Activated naive CD8-positive, alpha-beta T cell treated with anti-CD3 and anti-CD28 coated beads, Interleukin-2, amount 50 U/mL, for 24 hours (primary cell): ENCODE measurements at regions not wholly inside any gene's neighbourhood (a gene's known extent, or its start where the extent isn't known, plus 50 kb on each side); places are given as distances from the start of the nearest gene placed in this dataset.

Source experiments
- ATAC-seq: fragments of 150-1000 bp; cut with Tn5 transposase; one replicate; pipeline ENCODE4 v1.10.0; 2021
- DNase-seq: peaks from one replicate; pipeline ENCODE4 v3.0.0; 2021
- H3K27ac Mint-ChIP-seq: one replicate; pipeline ENCODE4 v1.8.0; 2021; ENCODE audit warnings: mild to moderate bottlenecking, mixed read lengths
- H3K27me3 Mint-ChIP-seq: one replicate; pipeline ENCODE4 v1.8.0; 2021; ENCODE audit warnings: mixed read lengths
- H3K36me3 Mint-ChIP-seq: one replicate; pipeline ENCODE4 v1.8.0; 2021; ENCODE audit warnings: low read depth, mixed read lengths
- H3K4me1 Mint-ChIP-seq: one replicate; pipeline ENCODE4 v1.8.0; 2021; ENCODE audit warnings: mixed read lengths
- H3K4me3 Mint-ChIP-seq: one replicate; pipeline ENCODE4 v1.8.0; 2021; ENCODE audit warnings: mild to moderate bottlenecking, moderate library complexity, mixed read lengths
- H3K9me3 Mint-ChIP-seq: one replicate; pipeline ENCODE4 v1.8.0; 2021; ENCODE audit warnings: mixed read lengths

DNA sequence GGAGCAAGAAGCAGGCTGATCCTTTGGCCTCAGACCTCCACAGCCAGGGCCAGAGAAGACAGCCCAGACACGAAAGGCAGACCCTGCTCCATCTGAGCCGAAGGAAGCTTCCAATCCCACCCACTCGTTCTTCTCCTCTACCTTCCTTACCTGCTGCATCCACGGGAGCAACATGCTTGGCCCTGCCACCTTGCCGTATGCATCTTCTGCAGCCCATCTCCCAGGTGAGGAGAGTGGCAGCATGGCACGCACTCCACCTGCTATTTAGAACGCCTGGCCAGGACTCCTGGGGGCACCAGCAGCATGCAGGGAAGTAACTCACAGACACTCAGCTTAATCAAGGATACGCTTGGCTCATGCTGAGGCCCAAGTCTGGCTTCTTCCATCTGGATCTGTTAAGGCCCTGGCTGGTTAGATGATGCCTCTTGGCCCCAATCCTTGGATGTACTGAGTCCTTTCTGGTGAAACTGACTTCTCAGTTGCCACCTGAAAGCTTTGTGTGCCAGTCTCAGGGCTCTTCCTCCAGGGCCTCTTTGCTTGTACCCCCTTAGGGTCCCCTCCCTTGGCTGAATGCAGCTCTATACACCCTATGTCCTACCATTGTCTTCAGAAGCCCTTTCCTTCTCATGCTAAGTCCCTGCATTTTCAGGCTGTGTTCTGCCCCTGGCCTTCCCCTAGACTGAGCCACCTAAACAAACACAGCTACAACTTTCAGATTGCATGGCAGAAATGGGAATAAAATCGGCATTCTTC, 604.9 kb downstream of the BUD13 start:
- no peak overlapping the region for H3K27ac Mint-ChIP-seq
- H3K4me3 Mint-ChIP-seq: no peak overlapping the region
- H3K9me3 Mint-ChIP-seq: no peaks in the 10 kb centered on the region

DNA sequence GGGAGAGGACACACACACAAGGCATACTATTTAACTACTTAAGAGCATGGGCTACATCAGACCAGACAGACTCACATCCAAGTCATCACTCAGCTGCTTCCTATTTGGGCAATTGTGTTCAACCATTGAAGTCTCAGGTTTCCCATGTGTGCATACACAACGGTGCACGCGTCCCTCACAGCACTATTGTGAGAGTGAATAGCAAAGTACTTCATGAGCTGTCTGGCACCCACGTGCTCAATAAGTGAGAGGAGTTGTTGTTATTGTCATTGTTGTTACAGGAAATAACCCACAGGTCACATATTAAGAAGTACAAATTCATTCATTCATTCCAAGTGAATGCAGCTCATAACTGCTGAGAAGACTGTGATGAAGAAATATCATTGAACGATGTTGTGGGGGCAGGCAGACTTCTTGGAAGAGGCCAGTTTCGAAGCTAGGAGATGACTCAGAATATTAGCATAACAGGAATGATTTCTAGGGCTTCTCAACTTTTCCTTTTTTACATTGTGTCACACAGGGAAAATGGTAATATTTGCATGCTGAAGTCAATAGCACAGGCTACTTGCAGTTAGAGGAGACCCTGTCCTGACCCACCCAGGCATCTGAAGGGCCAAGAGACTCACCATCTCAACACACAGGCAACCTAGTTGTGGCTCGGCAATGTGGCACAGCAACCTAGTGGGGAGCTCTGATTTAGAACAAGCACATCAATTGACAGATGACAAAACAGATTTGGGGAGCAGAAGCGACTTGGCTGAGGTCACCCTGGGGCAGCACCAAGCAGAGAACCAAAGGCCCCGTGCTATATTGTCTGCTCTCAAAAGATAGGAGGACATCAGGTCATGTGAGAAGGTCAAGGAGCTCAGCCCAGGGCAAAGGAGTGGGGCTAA, 606.0 kb downstream of the BUD13 start:
- H3K27me3 Mint-ChIP-seq: peaks cover 6% of the 10 kb centered on the region
- DNase-seq: no peak
- H3K36me3 Mint-ChIP-seq: no peaks in the 10 kb centered on the region
- no peak overlapping the region for H3K4me3 Mint-ChIP-seq
- no peaks in the 10 kb centered on the region for H3K4me1 Mint-ChIP-seq
- no peak for ATAC-seq
- H3K27ac Mint-ChIP-seq: no peak overlapping the region
- no peaks in the 10 kb centered on the region for H3K9me3 Mint-ChIP-seq

More for the DNA sequence above, 604.9 kb downstream of the BUD13 start:
- Mint-ChIP-seq H3K4me1 (no peaks in the 10 kb centered on the region), H3K27me3 (peaks cover 4% of the 10 kb centered on the region), H3K36me3 (no peaks in the 10 kb centered on the region)
- DNase-seq: no peak
- no peak for ATAC-seq

DNA sequence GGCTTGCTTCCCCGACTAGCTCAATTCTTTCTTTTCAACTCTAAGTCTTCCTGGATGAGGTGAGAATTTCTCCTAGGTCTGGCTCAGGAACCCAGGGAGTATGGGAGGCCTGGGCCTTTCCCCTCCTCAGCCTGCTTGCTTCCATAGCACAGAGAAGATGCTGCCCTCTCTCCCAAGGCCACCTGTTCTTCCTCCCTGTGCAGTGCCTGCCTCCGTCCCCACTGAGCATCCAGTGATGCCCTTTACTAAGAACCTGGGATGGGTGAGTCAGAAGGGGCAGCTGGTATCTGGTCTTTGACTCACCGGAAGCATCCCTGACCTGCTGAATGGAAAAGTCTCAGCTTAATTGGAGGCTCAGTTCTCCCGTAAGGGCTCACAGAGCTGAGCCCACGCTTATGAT, 607.9 kb downstream of the BUD13 start:
- H3K27ac Mint-ChIP-seq: no peak overlapping the region
- no peaks in the 10 kb centered on the region for H3K36me3 Mint-ChIP-seq
- no peak for ATAC-seq

DNA sequence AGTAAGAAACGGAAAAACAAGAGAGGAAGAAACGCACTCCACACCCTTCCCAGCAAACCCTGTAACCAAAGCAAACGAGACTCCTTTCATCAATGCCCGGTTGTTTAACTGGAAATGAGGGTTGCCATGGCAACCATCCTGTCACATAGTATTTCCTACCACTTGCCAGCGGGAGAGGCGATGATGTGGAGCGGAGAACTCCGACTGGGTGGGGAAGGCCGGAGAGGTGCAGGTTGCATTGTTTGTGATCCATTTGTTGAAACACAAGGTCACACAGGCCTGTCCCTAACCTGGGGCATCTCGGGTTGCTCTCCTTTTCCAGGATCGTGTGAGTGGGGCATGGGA, 609.9 kb downstream of the BUD13 start:
- no peak for ATAC-seq
- no peak for DNase-seq
- H3K4me3 Mint-ChIP-seq: no peak overlapping the region
- H3K27me3 Mint-ChIP-seq: peaks cover 8% of the 10 kb centered on the region
- H3K36me3 Mint-ChIP-seq: no peaks in the 10 kb centered on the region
- H3K9me3 Mint-ChIP-seq: no peaks in the 10 kb centered on the region
- no peaks in the 10 kb centered on the region for H3K4me1 Mint-ChIP-seq
- H3K27ac Mint-ChIP-seq: no peak overlapping the region

More for the DNA sequence above, 607.9 kb downstream of the BUD13 start:
- Mint-ChIP-seq H3K4me3 (no peak overlapping the region), H3K4me1 (no peaks in the 10 kb centered on the region), H3K9me3 (no peaks in the 10 kb centered on the region), H3K27me3 (peaks cover 8% of the 10 kb centered on the region)
- DNase-seq: no peak

DNA sequence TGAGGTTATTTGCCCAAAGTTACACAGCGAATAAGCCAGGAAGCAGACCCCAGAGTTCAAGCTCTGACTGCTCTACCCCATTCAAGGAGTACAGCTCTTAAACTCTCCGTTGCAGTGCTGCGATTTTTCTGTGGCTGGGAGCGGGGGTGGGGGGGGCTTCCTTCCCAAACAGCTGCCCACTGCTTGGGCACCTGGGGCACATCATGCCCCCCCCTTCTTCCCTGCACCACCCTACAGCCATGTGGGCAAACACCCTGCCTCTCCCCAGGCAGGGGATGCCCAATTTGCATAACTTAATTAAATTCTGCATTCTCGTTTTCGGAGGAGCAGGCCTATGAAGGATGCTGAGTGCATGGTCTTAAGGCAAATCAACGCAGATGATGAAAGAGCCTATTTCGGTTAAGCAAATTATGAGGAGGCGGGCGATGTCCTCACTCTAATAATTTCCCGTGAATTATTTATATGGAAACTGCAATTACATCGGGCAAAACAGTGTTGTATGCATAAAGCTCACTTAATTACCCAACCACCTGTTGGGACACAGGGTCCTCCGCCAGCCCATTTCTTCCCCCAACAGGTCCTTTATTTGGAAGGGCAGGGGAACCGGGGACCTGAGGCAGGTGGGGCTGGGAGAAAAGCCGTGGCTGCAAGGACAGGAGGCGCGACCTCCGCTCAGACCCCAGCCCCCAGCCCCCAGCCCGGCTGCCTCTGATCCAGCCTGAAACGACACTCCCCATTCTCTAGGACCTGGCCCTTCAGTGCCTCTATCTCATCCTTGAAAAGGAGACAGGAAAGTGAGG, 610.5 kb downstream of the BUD13 start:
- no peaks in the 10 kb centered on the region for H3K36me3 Mint-ChIP-seq
- no peak overlapping the region for H3K27ac Mint-ChIP-seq
- H3K4me1 Mint-ChIP-seq: no peaks in the 10 kb centered on the region
- ATAC-seq (no peak), DNase-seq (no peak)
- H3K9me3 Mint-ChIP-seq: no peaks in the 10 kb centered on the region
- no peak overlapping the region for H3K4me3 Mint-ChIP-seq
- H3K27me3 Mint-ChIP-seq: peaks cover 8% of the 10 kb centered on the region

DNA sequence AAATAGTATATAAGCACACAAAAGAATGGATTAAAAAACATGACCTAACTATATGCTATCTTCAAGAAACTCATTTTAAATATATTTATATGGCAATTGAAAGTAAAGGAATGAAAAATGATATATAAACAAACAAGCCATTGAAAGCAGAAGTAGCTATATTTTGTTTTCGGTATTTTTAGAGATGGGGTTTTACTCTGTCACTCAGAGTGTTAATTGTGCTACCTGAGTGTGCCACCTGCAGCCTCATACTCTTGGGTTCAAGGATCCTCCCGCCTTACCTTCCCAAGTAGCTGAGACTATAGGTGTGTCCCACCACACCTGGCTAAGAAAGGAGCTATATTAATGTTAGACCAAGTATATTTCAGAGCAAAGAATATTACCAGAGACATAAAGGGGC, 624.1 kb downstream of the BUD13 start:
- Mint-ChIP-seq H3K4me1 (no peaks in the 10 kb centered on the region), H3K27ac (no peak overlapping the region), H3K36me3 (no peaks in the 10 kb centered on the region), H3K9me3 (peaks cover 8% of the 10 kb centered on the region), H3K4me3 (no peak overlapping the region), H3K27me3 (peaks cover 12% of the 10 kb centered on the region)
- no peak for DNase-seq
- ATAC-seq: no peak

DNA sequence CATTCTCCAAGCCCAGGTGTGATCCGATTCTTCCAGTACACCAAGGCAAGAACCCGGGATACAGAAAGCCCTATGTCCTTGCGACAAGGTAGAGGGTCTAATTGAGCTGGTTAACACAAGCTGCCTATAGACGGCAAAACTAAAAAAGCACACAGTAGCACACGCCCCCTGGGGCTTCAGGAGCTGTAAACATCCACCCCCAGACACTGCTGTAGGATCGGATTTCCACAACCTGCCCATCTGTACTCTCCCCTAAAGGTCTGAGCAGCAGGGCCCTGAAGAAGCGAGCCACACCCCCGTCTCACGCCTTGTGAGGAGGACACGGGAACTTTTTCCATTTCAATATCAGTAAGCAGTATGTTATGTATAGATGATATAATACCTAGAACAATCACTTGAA, 624.7 kb downstream of the BUD13 start:
- DNase-seq: no peak
- Mint-ChIP-seq H3K9me3 (peaks cover 8% of the 10 kb centered on the region), H3K36me3 (no peaks in the 10 kb centered on the region), H3K27me3 (peaks cover 12% of the 10 kb centered on the region), H3K27ac (no peak overlapping the region), H3K4me1 (no peaks in the 10 kb centered on the region), H3K4me3 (no peak overlapping the region)
- no peak for ATAC-seq

DNA sequence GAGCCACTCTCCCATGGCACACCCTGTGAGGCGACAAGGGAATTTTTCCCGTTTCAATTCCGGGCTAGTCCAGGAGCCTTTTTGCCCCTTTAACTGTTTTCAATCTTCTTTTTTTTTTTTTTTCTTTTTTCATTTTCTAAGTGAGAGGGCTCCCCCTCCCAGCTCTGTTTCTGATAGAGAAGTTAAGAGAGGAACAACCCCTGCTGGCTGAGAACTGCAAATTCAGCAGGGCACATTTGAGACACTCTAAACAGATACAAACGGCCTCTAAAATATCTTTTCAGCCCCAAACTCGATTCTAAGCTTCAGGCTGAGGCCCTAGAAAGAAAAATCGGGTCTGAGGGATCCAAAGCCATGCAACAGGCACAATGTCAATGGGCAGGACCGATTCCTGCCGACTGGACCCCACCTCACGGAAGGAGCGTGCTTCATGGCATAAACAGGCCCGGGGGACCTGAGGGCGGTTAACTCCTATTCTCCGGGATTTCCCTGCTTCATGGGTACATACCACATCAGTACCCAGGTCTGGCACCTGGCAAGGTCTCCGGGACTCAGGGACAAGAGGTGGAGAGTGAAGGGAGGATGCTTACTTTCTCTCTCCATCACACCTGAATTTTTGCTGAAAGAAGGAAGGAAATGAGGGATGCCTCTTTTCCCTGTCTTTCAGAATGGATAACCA, 627.5 kb downstream of the BUD13 start:
- no peak overlapping the region for H3K27ac Mint-ChIP-seq
- peaks cover 3% of the 10 kb centered on the region for H3K9me3 Mint-ChIP-seq
- H3K4me3 Mint-ChIP-seq: no peak overlapping the region
- ATAC-seq (no peak), DNase-seq (no peak)
- peaks cover 12% of the 10 kb centered on the region for H3K27me3 Mint-ChIP-seq
- no peaks in the 10 kb centered on the region for H3K4me1 Mint-ChIP-seq
- no peaks in the 10 kb centered on the region for H3K36me3 Mint-ChIP-seq

DNA sequence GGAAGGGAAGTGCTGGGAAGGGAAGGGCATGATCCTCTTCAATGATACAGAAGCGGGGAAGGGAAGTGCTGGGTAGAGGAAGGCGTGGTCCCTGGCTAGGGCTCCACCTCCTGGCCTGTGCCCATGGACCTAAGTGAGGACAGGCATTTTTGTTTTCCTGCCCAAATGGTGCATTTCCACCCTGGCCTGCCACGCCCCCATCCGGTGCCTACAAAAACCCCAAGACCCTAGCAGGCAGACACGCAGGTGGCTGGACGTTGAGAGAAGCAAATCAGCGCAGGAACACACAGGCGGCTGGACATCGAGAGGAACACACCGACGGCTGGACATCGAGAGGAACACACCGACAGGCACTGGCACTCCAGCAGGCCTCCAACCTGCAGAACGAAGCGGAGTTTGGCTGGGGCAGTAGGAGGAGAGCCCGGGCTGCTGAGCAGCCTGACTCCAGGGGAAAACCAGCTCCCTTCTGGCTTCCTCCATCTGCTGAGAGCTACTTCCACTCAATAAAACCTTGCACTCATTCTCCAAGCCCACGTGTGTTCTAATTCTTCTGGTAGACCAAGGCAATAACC, 628.3 kb downstream of the BUD13 start:
- H3K27me3 Mint-ChIP-seq: peaks cover 12% of the 10 kb centered on the region
- H3K4me3 Mint-ChIP-seq: no peak overlapping the region
- no peak for DNase-seq
- H3K36me3 Mint-ChIP-seq: no peaks in the 10 kb centered on the region
- H3K9me3 Mint-ChIP-seq: peaks cover 3% of the 10 kb centered on the region
- no peak for ATAC-seq
- H3K4me1 Mint-ChIP-seq: no peaks in the 10 kb centered on the region
- H3K27ac Mint-ChIP-seq: no peak overlapping the region

DNA sequence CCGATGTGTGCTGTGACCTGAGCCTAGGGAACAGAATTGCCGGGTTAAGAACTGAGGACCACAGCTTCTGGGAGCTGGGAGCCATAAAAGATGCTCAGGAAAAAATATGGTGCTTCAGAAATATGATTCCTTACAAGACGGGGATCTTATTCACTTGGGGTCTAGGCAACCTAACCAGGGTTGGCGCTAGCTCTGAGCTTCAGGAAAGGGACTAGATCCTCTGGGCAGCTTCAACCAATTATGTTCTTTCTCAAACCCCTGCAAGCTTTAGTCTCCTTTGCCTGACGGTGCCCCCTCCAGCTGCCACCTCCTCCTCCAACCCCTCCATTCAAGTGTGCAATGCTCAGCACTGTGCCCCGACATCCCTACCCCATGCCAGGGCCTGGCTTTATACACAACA, 634.1 kb upstream of the CADM1 start:
- Mint-ChIP-seq H3K27ac (no peak overlapping the region), H3K9me3 (no peaks in the 10 kb centered on the region), H3K4me3 (no peak overlapping the region), H3K27me3 (peaks cover 5% of the 10 kb centered on the region), H3K4me1 (no peaks in the 10 kb centered on the region), H3K36me3 (no peaks in the 10 kb centered on the region)
- no peak for DNase-seq
- ATAC-seq: no peak

DNA sequence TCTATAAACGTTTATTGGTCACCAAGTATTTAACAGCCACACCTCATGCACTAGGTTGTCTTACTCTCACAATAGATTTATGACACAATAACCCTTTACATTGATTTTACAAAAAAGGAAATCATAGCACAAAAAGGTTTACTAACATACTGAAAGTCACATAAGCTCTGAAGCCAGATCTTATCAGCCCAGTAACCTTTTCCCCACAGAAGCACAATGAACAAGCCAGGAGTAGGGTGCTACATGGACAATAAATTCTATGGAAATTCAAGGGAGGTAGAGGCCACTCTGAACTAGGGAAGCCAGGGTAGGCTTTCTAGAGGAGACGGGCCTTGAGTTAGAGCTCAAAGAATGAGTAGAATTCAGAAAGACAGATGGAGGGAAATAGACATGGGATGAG, 633.5 kb upstream of the CADM1 start:
- H3K27ac Mint-ChIP-seq: no peak overlapping the region
- DNase-seq (no peak), ATAC-seq (no peak)
- H3K4me3 Mint-ChIP-seq: no peak overlapping the region
- H3K9me3 Mint-ChIP-seq: no peaks in the 10 kb centered on the region
- peaks cover 5% of the 10 kb centered on the region for H3K27me3 Mint-ChIP-seq
- no peaks in the 10 kb centered on the region for H3K4me1 Mint-ChIP-seq
- no peaks in the 10 kb centered on the region for H3K36me3 Mint-ChIP-seq

DNA sequence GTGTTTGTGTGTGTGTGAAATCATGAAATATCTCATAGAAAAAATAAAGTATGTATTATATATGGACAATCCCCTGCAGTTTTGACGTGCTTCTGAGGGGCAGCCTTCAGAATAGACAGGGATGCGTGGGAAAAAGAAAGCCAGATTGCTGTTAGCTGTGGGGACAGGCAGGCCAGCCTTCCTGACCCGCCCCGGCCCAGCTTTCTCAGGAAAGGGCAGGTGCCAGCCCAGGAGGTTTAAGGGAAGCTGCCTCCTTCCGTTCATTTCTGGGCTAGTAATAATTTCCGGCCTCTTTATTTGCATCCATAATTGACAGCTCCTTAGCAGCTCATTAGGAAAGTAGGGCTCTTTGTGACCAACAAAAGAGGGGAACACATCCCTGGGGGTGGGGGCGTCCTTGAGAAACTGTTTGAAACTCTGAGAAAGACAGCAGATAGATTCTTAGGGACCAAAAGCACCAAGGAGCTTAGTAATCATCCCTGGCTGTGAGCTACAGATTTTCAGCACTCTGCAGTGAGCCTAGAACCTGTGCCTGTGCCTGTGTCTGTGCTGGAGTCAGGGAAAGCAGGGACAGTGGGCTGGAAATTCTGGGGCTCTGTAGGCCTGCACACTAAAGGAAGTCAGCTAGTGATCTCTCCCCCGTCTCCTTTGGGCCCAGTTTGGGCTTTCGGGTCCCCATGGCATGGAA, 632.9 kb upstream of the CADM1 start:
- ATAC-seq: no peak
- no peak overlapping the region for H3K4me3 Mint-ChIP-seq
- no peaks in the 10 kb centered on the region for H3K36me3 Mint-ChIP-seq
- H3K27me3 Mint-ChIP-seq: peaks cover 5% of the 10 kb centered on the region
- DNase-seq: no peak
- no peak overlapping the region for H3K27ac Mint-ChIP-seq
- no peaks in the 10 kb centered on the region for H3K4me1 Mint-ChIP-seq
- H3K9me3 Mint-ChIP-seq: no peaks in the 10 kb centered on the region

DNA sequence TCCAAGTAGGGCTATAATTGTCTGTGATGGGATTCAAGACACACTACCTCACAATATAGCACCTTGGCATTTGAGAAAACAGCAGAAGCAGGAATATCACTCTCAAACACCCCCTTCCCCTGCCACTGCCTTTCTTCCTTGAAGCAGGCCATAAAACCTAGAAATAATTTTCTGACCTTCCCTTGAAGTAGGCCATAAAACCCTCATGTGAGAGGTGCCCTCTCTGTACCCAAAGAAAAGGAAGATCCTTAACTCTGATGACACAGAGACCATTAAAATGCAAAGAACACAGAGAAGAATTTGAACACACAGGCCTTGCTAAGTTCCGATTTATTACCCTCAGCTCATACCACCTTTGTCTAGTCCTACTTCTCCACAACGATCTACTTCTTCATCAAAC, 631.7 kb upstream of the CADM1 start:
- ATAC-seq (no peak), DNase-seq (no peak)
- Mint-ChIP-seq H3K9me3 (no peaks in the 10 kb centered on the region), H3K4me1 (no peaks in the 10 kb centered on the region), H3K27ac (no peak overlapping the region), H3K4me3 (no peak overlapping the region), H3K36me3 (no peaks in the 10 kb centered on the region), H3K27me3 (peaks cover 5% of the 10 kb centered on the region)
